Cardiac muscle cell (in vitro differentiated cells and primary cell): ENCODE measurements at regions not wholly inside any gene's neighbourhood (a gene's known extent, or its start where the extent isn't known, plus 50 kb on each side); places are given as distances from the start of the nearest gene placed in this dataset.
A peak's percentile ranks its signal among the peaks of the same experiment; 100 is the strongest.

ENCODE experiments used
- DNase-seq, 2 donors: peaks; one replicate each; pipeline versions ENCODE4 v3.0.0 to v3.0.0-alpha.2; 2010 to 2017; ENCODE audit warnings: low read depth in 1 of 2, low spot score in 1 of 2
- H3K27ac ChIP-seq: fragments of 200-600 bp; sonication (generic); 2 replicates; pipeline ENCODE4 v1.5.1; 2016
- H3K27me3 ChIP-seq: fragments of 200-600 bp; sonication (generic); 2 replicates; pipeline ENCODE4 v1.6.0; 2016; ENCODE audit warnings: control low read depth
- H3K36me3 ChIP-seq: fragments of 200-600 bp; sonication (generic); 2 replicates; pipeline ENCODE4 v1.5.1; 2016; ENCODE audit warnings: control low read depth
- H3K4me1 ChIP-seq: fragments of 200-600 bp; sonication (generic); 2 replicates; pipeline ENCODE4 v1.8.1; 2017; ENCODE audit warnings: low read depth, mild to moderate bottlenecking, mixed run types
- H3K4me3 ChIP-seq: fragments of 200-600 bp; sonication (generic); 2 replicates; pipeline ENCODE4 v1.5.1; 2016; ENCODE audit warnings: mild to moderate bottlenecking
- H3K9me3 ChIP-seq: fragments of 200-600 bp; sonication (generic); 2 replicates; pipeline ENCODE4 v1.5.1; 2017; ENCODE audit warnings: low read depth, mild to moderate bottlenecking, control low read depth
- CTCF ChIP-seq: IDR thresholded peaks from 2 replicates; pipeline ENCODE4 v1.5.1; 2012; ENCODE audit warnings: low read depth, mild to moderate bottlenecking, low read length

- Histone ChIP-seq H3K4me1 (no peaks in the 10 kb centered on the region), H3K36me3 (no peaks in the 10 kb centered on the region), H3K4me3 (no peak overlapping the region), H3K27me3 (no peaks in the 10 kb centered on the region), H3K9me3 (no peaks in the 10 kb centered on the region), H3K27ac (no peak overlapping the region)
- no peak for TF ChIP-seq CTCF
- no peak for DNase-seq
These were observed 101.8 kb upstream of the AGAP1 start for GRCh38 chr2:235391921-235392615.

GRCh38 chr2:235394278-235394828 is 99.5 kb upstream of the AGAP1 start:
- no peaks in the 10 kb centered on the region for H3K36me3 ChIP-seq
- no peaks in the 10 kb centered on the region for H3K27me3 ChIP-seq
- H3K4me1 ChIP-seq: no peaks in the 10 kb centered on the region
- peak in 1 of 2 donors; percentile 76 for DNase-seq
- H3K9me3 ChIP-seq: no peaks in the 10 kb centered on the region
- no peak overlapping the region for H3K4me3 ChIP-seq
- no peak overlapping the region for H3K27ac ChIP-seq
- TF ChIP-seq CTCF: no peak

GRCh38 chr2:235396071-235396846 is 97.6 kb upstream of the AGAP1 start:
- H3K27me3 ChIP-seq: no peaks in the 10 kb centered on the region
- DNase-seq: no peak
- no peak for TF ChIP-seq CTCF
- no peaks in the 10 kb centered on the region for H3K4me1 ChIP-seq
- H3K27ac ChIP-seq: no peak overlapping the region
- H3K9me3 ChIP-seq: no peaks in the 10 kb centered on the region
- H3K4me3 ChIP-seq: no peak overlapping the region
- no peaks in the 10 kb centered on the region for H3K36me3 ChIP-seq

GRCh38 chr2:235398321-235398720 is 95.5 kb upstream of the AGAP1 start:
- no peak for TF ChIP-seq CTCF
- Histone ChIP-seq H3K4me3 (no peak overlapping the region), H3K4me1 (no peaks in the 10 kb centered on the region), H3K27ac (no peak overlapping the region), H3K9me3 (no peaks in the 10 kb centered on the region), H3K27me3 (no peaks in the 10 kb centered on the region), H3K36me3 (no peaks in the 10 kb centered on the region)
- no peak for DNase-seq

- Histone ChIP-seq H3K36me3 (no peaks in the 10 kb centered on the region), H3K27ac (no peak overlapping the region), H3K27me3 (no peaks in the 10 kb centered on the region), H3K4me3 (no peak overlapping the region), H3K9me3 (no peaks in the 10 kb centered on the region), H3K4me1 (no peaks in the 10 kb centered on the region)
- DNase-seq: no peak
- TF ChIP-seq CTCF: no peak
These were observed 93.9 kb upstream of the AGAP1 start for GRCh38 chr2:235399895-235400294.
